Retinal pigment epithelial cell (primary cell): ENCODE measurements at regions not wholly inside any gene's neighbourhood (a gene's known extent, or its start where the extent isn't known, plus 50 kb on each side); places are given as distances from the start of the nearest gene placed in this dataset.

ENCODE experiments used
- DNase-seq: peaks from one replicate; pipeline ENCODE4 v3.0.0-alpha.2; 2010; ENCODE audit warnings: low read depth
- H3K4me3 ChIP-seq: 2 replicates; pipeline ENCODE4 v1.5.1; 2011; ENCODE audit warnings: mild to moderate bottlenecking, low read length, control low read depth, moderate library complexity
- CTCF ChIP-seq: conservative IDR thresholded peaks from 2 replicates; pipeline ENCODE4 v1.5.1; 2011; ENCODE audit warnings: low read depth, low read length, control low read depth, inconsistent platforms

- no peak overlapping the region for H3K4me3 ChIP-seq
- DNase-seq: no peak
- TF ChIP-seq CTCF: no peak
Measured at GRCh38 chr10:69745698-69746097, 56.0 kb upstream of the COL13A1 start.

DNA sequence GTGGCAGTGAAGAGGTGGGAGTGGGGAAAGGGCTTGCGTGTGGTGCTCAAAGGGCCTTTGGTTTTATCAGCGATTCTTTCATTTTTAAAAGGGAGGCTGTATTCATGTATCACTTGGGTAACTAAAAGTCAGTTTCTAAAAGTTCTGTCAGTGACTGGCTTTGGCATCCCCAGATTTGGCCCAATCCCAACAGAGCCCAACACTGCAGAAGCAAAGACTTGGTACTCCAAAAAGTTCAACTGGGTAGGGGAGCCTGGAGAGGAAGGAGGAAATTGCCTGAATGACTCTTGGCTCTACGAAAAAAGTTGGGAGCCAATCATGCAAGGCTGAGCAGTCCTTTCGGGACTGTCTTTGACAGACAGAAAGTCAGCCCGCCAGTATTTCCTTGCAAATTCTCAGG, 54.5 kb upstream of the COL13A1 start:
- DNase-seq: no peak
- H3K4me3 ChIP-seq: no peak overlapping the region
- TF ChIP-seq CTCF: no peak

GRCh38 chr10:69748621-69749020, 53.1 kb upstream of the COL13A1 start:
- DNase-seq: no peak
- no peak for TF ChIP-seq CTCF
- H3K4me3 ChIP-seq: no peak overlapping the region

DNA sequence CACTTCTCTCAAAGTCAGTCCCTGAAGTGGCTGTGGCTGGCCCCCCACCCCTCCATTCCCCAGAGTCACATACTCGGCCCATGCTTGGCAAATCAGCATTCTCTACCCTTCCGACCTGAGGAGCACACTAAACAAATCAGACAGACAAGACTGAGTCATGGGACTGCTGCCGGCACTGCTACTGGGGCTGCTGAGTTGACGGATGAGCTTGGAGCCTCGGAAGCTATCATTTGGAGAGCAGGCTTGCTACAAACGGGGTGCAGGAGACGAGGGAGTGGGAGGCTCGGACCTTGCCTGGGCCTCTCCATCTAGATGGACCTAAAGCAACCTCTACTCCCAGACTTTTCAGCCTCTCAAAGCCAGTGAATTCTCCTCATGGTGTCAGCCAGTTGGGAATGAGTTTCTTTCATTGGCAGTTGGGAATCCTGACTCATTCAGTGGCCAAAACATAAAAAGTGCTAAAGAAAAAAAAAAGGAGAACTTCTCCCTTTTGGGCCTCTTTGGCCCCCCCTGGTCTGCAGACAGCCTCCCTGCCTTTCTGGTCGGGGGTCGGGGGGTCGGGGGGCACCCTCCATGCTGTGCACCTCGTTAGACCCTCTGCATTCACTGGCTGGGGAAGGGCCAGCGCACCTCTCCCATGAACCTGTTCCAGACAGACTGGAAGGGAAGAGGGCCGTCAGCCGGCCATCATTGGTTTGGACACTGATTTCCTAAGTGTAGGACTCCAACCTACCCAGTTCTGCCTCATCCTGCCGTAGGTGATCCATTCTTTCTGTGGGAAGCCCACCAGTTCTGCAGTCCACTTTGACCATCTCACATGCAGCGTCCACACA, 52.3 kb upstream of the COL13A1 start:
- no peak overlapping the region for H3K4me3 ChIP-seq
- TF ChIP-seq CTCF: no peak
- no peak for DNase-seq

DNA sequence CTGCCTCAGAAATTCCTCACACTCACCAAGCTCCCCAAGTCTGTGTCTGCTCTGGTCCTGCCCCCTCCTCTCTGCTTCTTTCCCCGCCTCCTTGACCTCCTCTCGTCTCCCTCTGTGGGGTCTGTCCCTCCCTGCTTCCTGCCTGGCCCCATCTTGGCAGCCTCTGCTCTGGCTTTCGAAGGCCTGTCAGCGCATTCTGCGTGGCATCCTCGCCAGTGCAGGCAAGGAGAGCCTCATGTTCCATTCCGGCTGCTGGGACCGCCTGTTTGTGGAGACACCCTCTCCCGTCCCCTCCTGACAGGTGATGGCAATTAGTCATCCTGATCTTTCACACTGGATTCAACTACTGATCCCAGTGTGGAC, 51.7 kb upstream of the COL13A1 start:
- H3K4me3 ChIP-seq: no peak overlapping the region
- no peak for TF ChIP-seq CTCF
- no peak for DNase-seq

GRCh38 chr10:69750725-69751124, 51.0 kb upstream of the COL13A1 start:
- no peak for DNase-seq
- H3K4me3 ChIP-seq: no peak overlapping the region
- TF ChIP-seq CTCF: no peak

GRCh38 chr10:69751214-69751613, 50.5 kb upstream of the COL13A1 start:
- no peak for TF ChIP-seq CTCF
- DNase-seq: no peak
- no peak overlapping the region for H3K4me3 ChIP-seq
